NCI-H748 (cell line): ENCODE measurements at regions not wholly inside any gene's neighbourhood (a gene's known extent, or its start where the extent isn't known, plus 50 kb on each side); places are given as distances from the start of the nearest gene placed in this dataset.

Experiments
- DNase-seq: peaks from one replicate; lab custom pipeline; 2025; ENCODE audit not compliant: unreplicated experiment; lab: John Stamatoyannopoulos, UW

- DNase-seq, result no peak
These were observed 431.3 kb upstream of the PKN2 start for GRCh38 chr1:88252745-88253144.

DNA sequence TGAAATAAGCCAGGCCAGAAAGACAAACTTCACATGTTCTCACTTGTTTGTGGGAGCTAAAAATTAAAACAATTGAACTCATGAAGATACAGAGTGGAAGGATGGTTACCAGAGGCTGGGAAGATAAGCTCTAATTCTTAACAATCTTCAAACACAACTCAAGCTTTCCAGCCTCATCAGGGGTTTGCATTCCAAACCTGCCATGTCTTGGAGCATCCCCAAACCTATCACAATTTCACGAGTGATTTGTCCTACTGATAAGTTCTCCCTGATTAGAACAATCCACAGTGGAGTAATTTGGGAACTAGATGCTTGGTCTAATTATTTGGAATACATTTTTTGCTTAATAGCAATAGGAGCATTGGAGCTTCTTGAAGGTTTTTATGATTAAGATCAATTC, 418.5 kb upstream of the PKN2 start:
- no peak for DNase-seq

- no peak for DNase-seq
These were observed 418.0 kb upstream of the PKN2 start for GRCh38 chr1:88266051-88266450.

DNA sequence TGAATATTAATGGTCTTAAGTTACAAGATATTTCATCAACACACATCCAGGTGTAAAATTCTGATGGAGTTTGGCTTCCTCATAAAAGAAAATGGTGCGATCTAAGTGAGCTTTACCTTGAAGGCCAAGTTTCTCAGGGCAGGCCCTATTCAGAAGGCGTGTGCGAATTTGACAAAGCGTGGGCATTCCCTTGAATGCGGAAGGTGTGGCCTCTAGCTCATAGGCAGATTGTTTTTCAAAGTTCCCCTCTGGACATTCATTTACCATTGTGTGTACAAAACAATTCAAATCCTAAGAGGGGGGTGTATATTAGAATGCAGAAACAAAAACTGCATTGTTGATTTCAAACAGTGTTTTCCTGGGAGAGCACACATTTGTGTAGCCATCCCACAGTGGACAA, 411.9 kb upstream of the PKN2 start:
- no peak for DNase-seq

DNA sequence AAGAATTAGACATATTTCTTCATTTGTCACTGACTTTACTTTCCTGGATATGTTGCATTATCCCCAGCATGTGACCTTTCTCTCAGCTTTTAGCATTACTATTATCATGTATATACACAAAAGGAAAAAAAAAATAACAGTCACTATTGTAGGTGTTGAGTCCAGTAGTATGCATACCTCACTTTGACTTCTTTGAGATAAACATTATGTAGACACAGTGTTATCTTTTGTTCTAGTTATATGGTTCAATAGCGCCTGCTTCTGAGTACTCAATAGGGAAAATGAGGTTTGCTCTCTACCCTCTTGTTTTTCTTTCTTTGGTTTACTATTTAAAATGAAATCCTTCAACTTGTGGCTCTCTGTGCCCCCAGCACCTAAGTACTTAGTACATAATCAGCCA, 409.6 kb upstream of the PKN2 start:
- no peak for DNase-seq

DNA sequence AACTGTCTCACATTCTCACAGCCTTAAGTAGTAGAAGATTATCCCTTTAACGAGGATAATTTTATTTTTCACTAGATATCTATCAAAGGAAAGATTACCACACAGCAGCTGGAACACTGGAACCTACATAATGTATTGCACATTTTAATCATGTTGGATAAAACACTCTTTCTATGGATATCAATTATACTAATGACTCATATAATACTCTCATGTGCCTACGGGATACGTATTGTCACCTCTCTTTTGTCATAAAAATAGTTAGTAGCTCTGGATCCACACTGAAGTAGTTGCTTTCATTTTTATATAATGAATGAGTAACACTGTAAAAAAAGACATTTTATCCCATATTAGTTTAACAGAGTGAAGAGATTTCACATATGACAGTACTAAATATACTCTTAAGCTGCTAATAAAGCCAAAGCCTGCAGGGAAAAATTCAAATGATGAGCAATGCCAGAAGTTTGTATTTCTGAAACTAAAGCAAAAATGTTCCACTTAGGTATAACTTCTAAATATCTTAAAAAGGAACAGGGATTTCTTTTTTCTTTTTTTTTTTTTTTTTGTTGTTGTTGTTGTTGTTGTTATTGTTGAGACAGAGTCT, 408.7 kb upstream of the PKN2 start:
- DNase-seq, result no peak

DNA sequence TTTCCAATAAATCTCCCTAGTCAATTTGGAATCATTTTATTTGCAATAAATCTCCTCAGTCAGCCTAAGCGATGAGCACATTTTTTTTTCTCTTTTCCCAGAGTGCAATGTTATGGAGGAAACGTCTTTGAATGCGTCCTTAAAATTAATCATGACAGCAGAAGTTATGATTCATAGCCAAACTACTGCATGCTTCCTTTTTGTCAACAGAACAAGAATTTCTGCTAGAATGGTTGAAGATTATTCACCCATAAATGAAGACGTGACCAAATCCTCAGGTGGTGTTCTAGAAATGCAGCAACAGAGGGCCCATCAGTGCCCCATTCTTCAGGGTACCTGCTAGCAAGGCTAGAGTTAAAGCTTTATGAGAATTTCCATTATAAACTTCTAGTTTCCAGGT, 407.9 kb upstream of the PKN2 start:
- DNase-seq, result no peak

DNA sequence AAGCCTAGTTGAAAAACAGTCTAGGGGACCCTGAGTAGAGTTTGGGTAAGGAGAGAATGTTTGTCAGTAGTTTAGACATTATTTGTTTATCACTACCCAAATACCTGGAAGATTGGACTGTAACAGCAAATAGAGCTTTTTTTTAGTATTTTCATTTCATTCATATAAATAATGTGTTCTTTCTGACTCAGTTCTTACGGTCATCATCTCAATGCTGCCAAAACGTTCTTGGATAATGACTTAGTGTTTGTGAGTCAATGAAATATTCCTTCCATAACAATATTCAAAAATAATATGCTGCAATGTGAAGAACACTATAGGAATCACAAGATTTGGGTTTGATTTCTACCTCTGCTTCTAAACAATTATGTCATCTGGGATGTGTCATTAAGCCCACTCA, 400.0 kb upstream of the PKN2 start:
- no peak for DNase-seq

- no peak for DNase-seq
These were observed 399.3 kb upstream of the PKN2 start for GRCh38 chr1:88284666-88285366.

- no peak for DNase-seq
These were observed 397.4 kb upstream of the PKN2 start for GRCh38 chr1:88286716-88287115.

DNA sequence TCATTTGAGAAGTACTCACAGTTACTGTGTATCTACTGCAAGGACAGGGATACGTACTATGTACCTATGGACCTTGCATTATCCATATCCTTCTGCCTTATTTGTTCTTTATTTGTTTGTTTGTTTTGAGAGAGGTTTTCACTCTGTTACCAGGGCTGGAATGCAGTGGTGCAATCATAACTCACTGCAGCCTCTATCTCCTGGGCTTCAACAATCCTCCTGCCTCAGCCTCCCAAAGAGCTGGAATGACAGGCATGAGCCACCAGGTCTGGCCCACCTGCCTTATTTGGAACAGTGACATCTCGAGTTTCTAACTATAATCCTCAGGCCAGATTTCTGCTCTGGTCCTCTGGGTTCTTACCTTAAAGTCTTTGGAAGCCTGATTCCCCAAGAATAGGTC, 395.5 kb upstream of the PKN2 start:
- DNase-seq, result no peak

DNA sequence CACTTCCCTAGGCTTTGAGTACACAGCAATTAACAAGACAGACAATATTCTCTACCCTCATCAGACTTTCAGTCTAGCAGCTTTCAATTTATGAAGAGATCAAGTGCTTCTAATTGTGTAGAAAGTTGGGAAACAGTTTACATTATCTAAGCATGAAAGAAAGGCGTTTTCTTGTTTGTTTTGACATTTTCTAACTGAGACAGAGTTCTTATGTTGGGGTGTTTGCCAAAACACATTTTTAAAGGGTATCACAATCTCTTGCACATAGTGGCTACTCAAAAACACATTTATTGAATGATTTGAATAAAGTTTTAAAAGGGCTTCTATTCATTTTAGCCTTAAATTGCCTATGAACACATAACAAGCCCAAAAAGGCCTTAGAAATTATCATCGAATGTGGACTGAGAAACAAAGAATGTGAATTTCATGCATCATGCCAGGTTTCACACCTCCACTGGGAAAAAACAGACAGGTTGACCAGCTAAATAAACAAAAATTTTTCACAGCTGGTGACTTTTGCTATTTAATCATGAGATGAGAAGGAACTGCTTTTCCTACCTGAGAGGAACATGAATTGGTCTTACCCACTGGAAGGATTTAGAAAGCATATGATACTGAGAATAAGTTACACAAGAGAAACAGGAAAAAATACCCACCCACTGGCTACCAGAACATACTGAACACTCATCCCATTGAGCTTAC, 394.5 kb upstream of the PKN2 start:
- no peak for DNase-seq

- DNase-seq, result no peak
These were observed 392.3 kb upstream of the PKN2 start for GRCh38 chr1:88291611-88292354.

GRCh38 chr1:88293691-88294190, 390.3 kb upstream of the PKN2 start:
- no peak for DNase-seq

- DNase-seq, result no peak
These were observed 387.8 kb upstream of the PKN2 start for GRCh38 chr1:88296227-88296626.

DNA sequence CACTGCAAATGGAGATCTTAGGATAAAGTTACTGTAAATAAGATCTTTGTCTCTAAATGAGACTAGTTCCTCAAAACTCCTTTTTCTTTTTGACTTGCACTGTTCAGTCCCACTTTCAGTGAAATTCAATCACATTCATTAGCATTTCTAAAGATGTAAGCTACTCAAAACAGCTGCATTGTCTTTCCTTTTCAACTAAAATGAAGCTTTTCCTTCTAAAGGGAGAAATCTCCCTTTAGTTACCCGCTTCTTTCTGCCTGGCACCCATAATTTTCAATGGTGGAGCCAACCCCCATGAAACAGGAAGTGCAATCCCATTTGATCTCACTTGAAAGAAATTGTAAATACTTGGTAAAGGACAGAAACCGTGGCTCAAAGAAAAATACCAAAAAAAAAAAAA, 387.4 kb upstream of the PKN2 start:
- DNase-seq, result no peak

DNA sequence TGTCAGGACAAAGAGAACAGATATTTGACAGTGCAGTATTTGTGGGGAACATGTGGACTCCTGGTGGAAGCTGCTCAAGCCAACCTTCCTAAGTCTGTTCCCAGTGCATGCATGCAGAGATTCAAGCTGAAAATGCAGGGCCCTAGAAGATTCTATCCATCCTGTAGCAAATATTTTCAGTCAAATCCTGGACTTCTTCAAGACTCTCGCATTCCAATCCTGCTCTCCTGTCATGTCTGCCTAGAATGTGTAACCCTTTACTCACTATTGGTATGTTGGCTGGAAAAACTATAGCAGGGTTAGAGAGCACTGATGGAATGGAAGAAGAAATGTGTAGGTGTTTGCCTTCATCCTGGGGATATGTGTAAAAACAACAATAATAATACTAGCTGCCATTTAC, 385.6 kb upstream of the PKN2 start:
- no peak for DNase-seq

DNA sequence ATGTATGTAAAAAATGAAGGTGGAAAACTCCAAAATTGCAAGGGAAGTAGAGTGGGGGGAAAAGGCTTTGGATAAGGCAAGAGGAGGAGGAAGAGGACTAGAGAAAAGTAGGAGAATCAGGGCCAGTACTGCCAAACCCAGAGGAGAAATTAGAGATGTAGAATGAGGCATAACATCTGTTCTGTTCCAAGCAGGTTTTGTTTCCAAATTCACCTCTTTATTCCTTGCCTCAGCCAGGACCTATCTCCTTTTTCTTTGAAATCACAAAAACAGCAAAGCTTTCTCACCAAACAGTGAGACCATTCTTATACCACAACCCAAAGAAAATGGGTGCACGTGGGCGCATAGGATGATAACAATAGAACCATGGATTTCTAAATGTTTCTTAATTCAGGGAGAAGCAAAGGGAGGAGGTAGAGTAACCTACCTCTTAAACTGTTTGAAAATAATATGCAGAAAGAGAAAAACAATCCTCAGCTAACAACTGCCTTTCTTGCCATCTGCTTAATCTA, 383.3 kb upstream of the PKN2 start:
- DNase-seq, result no peak

DNA sequence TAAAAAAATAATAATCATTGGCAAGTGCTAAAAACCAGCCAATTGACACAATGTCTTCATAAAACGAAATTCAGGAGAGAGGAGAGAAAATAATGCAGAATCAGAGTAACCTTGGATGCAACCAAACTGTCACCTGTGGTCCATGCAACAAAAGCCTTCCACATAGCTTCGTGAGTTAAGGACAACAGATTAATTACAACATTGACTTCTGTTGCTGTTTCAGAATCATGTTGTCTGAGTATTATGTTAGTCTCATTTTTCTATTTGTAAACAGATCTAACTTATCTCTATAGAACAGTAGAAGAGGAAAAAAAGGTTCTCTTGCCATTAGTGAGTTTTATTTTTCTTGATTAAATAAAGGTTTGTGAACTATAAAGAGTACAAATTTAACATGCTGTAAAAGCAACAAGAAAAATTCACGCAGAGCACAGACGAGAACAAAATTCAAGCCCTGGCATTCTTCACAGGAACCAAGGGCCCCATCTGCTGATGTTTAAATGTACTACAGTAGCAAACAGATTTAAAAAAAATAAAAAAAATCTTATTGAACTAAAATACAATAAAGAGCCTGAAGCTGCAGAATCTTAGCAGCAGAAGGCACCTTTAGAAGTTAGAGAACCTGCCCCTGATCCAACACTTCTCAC, 381.1 kb upstream of the PKN2 start:
- peak; percentile 2 for DNase-seq

DNA sequence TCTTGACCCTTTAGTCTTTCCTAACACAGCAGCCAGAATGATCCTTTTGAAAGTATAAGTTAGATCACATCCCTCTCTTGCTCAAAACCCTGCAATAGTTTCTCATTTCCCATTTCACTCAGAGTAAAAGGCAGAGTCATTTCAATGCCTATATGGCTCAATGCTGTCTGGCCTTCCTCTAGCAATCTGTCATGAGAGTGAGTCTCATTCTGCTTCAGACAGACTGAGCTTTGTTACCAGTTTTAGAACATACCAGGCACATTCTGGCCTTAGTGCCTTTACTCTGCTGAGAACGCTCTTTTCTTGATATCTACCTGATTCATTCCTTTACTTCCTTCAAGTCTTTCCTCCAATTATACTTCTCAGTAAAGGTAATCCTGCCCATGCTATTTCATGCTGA, 372.8 kb upstream of the PKN2 start:
- no peak for DNase-seq

GRCh38 chr1:88311907-88312306, 372.2 kb upstream of the PKN2 start:
- DNase-seq, result no peak
